Vagina (tissue), 2 donors: ENCODE measurements at regions not wholly inside any gene's neighbourhood (a gene's known extent, or its start where the extent isn't known, plus 50 kb on each side); places are given as distances from the start of the nearest gene placed in this dataset.

Experiments
- DNase-seq, 2 donors: peaks; one replicate each; pipeline ENCODE4 v3.0.0-alpha.2; 2017; ENCODE audit errors: extremely low spot score in 2 of 2
- H3K27ac ChIP-seq: fragments of 200-600 bp; sonication (generic); one replicate; pipeline ENCODE4 v1.5.1; 2019
- H3K27me3 ChIP-seq: fragments of 200-600 bp; sonication (generic); one replicate; pipeline ENCODE4 v1.5.1; 2019
- H3K36me3 ChIP-seq, 2 donors: fragments of 200-600 bp; sonication (generic); one replicate each; pipeline ENCODE4 v1.5.1; 2017 to 2019
- H3K4me1 ChIP-seq: fragments of 200-600 bp; sonication (generic); one replicate; pipeline ENCODE4 v1.5.1; 2019
- H3K4me3 ChIP-seq, 2 donors: fragments of 200-600 bp; sonication (generic); 1 replicate in 1 of 2; 2 replicates in 1 of 2; pipeline ENCODE4 v1.5.1; 2016 to 2019
- H3K9me3 ChIP-seq: fragments of 200-600 bp; sonication (generic); one replicate; pipeline ENCODE4 v1.5.1; 2019
- POLR2A ChIP-seq, 2 donors: fragments of 450-650 bp; IDR thresholded peaks; one replicate each; pipeline ENCODE4 v1.6.1; 2017; ENCODE audit warnings: antibody characterized with exemption in 2 of 2, mild to moderate bottlenecking in 2 of 2, moderate library complexity in 2 of 2
- POLR2AphosphoS5 ChIP-seq, 2 donors: sonication (generic); formaldehyde crosslinking; IDR thresholded peaks; one replicate each; pipeline ENCODE4 v1.9.0; 2017; ENCODE audit warnings: antibody characterized with exemption in 2 of 2, mild to moderate bottlenecking in 2 of 2, low read depth in 1 of 2; ENCODE audit not compliant: insufficient read depth in 1 of 2
- intact Hi-C: fragments of 100-400 bp; cut with DNase I; formaldehyde crosslinking; loops from one replicate; pipeline ENCODE4 v1.15.1; 2023
- TF ChIP-seq, protein P1 (sequence below), 3 experiments: fragments of 450-650 bp in 2 of 3; fragments of 200-600 bp in 1 of 3; sonication (generic) in 1 of 3; IDR thresholded peaks; one replicate each; pipeline ENCODE4 v1.5.1; 2017 to 2019; ENCODE audit warnings: antibody characterized with exemption in 3 of 3, mild to moderate bottlenecking in 2 of 3, moderate library complexity in 2 of 3

DNA sequence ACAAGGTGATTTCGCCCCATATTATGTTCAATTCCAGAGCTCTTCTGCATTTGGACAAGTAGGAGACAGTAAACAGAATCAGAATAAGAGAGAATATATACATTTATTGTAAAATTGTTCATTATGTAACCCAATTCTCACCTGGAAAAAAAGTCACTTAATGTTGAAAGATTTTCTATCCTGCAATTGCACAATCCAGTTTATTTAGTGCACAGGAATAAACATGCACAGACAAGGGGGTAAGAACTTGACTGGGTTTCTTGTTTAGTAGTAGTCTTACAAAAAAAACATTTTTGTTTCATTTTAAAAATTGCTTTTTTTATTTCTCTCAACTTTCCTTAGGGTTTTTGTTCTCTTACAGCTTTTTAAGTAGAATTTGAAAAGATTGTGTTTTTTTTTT, 126.6 kb downstream of the SAMD9 start:
- H3K4me1 ChIP-seq: no peaks in the 10 kb centered on the region
- DNase-seq: no peak
- H3K4me3 ChIP-seq: no peak overlapping the region
- no peak for TF ChIP-seq POLR2A (IDR thresholded peaks at IDR 0.05)
- TF ChIP-seq, protein P1, sequence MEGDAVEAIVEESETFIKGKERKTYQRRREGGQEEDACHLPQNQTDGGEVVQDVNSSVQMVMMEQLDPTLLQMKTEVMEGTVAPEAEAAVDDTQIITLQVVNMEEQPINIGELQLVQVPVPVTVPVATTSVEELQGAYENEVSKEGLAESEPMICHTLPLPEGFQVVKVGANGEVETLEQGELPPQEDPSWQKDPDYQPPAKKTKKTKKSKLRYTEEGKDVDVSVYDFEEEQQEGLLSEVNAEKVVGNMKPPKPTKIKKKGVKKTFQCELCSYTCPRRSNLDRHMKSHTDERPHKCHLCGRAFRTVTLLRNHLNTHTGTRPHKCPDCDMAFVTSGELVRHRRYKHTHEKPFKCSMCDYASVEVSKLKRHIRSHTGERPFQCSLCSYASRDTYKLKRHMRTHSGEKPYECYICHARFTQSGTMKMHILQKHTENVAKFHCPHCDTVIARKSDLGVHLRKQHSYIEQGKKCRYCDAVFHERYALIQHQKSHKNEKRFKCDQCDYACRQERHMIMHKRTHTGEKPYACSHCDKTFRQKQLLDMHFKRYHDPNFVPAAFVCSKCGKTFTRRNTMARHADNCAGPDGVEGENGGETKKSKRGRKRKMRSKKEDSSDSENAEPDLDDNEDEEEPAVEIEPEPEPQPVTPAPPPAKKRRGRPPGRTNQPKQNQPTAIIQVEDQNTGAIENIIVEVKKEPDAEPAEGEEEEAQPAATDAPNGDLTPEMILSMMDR (IDR thresholded peaks at IDR 0.05): no peak
- no peak for TF ChIP-seq POLR2AphosphoS5 (IDR thresholded peaks at IDR 0.05; ENCODE audit: insufficient read depth in 1 of 2, low read depth in 1 of 2)
- H3K27ac ChIP-seq: no peak overlapping the region
- no peaks in the 10 kb centered on the region for H3K36me3 ChIP-seq
- H3K27me3 ChIP-seq: no peaks in the 10 kb centered on the region
- intact Hi-C loops: no loop called here
- no peaks in the 10 kb centered on the region for H3K9me3 ChIP-seq

DNA sequence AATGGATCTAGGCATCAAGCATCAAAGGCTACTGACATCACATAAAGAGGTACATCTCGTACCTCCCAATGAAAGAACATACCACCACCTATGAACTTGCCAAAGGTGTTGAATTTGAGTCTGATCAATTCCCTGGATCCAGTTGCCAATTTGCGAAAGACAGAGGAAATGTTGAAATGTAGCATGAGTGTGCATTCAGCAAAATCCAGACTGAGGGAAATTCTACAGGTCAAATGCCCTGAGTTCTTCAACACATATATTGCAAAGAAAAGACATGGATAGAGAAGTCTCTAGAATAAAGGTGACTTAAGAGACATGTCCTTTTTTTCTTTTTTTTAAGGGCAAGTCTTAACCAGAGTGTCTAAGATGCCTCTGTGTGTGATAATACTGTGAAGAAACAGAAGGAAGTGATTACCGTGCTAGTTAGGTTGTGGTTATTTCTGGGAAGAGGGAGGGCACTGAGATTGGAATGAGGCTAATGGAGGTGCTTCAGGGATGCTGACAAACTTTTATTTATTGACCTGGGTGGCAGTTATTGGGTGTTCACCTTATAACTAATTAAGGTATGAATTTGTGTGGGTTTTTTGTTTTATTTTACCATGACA, 128.7 kb downstream of the SAMD9 start:
- Histone ChIP-seq H3K36me3 (no peaks in the 10 kb centered on the region), H3K27ac (no peak overlapping the region), H3K27me3 (no peaks in the 10 kb centered on the region), H3K4me1 (no peaks in the 10 kb centered on the region), H3K4me3 (no peak overlapping the region), H3K9me3 (no peaks in the 10 kb centered on the region)
- DNase-seq: no peak
- TF ChIP-seq POLR2AphosphoS5 (IDR thresholded peaks at IDR 0.05; ENCODE audit: insufficient read depth in 1 of 2, low read depth in 1 of 2) (no peak), POLR2A (IDR thresholded peaks at IDR 0.05) (no peak)
- TF ChIP-seq, protein P1 (IDR thresholded peaks at IDR 0.05): no peak
- intact Hi-C loops: no loop called here

DNA sequence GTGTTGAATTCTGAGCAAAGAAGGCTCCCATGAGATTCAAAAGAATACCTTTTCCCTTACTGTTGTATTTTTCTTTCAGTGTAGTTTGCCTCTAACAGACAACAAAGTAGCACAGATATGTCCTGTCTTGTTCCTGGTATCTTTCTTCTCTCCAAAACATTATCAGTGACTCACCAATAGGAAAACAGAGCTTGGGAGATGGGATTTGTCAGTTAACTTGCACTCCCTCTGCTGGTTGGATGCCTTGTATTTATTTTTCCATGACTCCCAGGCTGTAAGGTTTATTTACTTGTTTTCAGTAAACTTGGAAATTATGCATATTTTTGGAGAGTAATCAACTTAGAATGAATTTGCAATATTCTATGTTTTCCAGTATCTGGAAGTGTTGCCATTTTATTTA, 129.7 kb downstream of the SAMD9 start:
- DNase-seq: no peak

DNA sequence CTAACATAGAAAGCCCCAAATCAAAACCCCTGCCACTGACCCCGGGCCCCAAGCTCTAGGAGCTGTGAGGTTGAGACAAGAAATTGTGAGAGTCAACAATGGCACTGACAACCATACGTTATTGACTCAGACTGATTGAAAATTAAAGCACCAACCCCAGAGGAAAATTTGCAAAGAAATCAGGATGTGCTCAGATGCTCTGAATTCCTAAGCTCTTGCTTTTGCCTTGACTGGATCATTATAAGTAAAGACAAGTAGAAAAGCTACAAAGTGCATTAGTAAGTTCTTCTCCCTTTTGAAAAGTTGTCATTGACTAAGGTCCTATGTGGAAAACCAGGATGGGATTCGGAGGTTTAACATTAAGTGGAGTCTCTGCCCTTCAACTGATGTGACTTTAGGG, 130.2 kb downstream of the SAMD9 start:
- Histone ChIP-seq H3K4me3 (no peak overlapping the region), H3K4me1 (no peaks in the 10 kb centered on the region), H3K9me3 (no peaks in the 10 kb centered on the region), H3K27me3 (no peaks in the 10 kb centered on the region), H3K36me3 (no peaks in the 10 kb centered on the region), H3K27ac (no peak overlapping the region)
- no peak for DNase-seq
- intact Hi-C loops: no loop called here
- no peak for TF ChIP-seq POLR2A (IDR thresholded peaks at IDR 0.05)
- TF ChIP-seq, protein P1 (IDR thresholded peaks at IDR 0.05): no peak
- no peak for TF ChIP-seq POLR2AphosphoS5 (IDR thresholded peaks at IDR 0.05; ENCODE audit: insufficient read depth in 1 of 2, low read depth in 1 of 2)

More for the DNA sequence above, 129.7 kb downstream of the SAMD9 start:
- Histone ChIP-seq H3K4me1 (no peaks in the 10 kb centered on the region), H3K27ac (no peak overlapping the region), H3K9me3 (no peaks in the 10 kb centered on the region), H3K27me3 (no peaks in the 10 kb centered on the region), H3K36me3 (no peaks in the 10 kb centered on the region), H3K4me3 (no peak overlapping the region)
- intact Hi-C loops: no loop called here
- TF ChIP-seq, protein P1 (IDR thresholded peaks at IDR 0.05): peak in 2 of 3 experiments; percentile 34 to 43
- TF ChIP-seq POLR2A (IDR thresholded peaks at IDR 0.05): no peak
- no peak for TF ChIP-seq POLR2AphosphoS5 (IDR thresholded peaks at IDR 0.05; ENCODE audit: insufficient read depth in 1 of 2, low read depth in 1 of 2)

DNA sequence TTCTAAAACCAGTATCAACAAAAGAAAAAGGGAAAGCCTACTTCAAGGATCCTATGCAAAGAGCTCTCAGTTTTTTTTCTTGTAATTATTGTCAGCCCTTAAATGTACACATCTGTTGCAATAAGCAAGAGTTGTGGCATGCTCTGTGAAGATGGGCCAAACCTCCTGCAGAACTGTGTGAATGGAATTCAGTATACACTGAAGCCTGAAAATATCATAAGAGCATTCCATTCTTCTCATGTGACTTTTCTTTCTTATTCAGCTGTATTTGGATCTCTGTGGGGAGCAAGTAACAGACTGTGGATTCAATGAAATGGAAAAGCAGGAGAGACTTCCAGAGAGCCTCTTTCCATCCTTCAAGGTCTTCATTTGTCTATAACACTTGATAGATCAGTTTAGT, 130.7 kb downstream of the SAMD9 start:
- intact Hi-C loops: no loop called here
- no peaks in the 10 kb centered on the region for H3K9me3 ChIP-seq
- no peak overlapping the region for H3K4me3 ChIP-seq
- H3K4me1 ChIP-seq: no peaks in the 10 kb centered on the region
- H3K27ac ChIP-seq: no peak overlapping the region
- H3K36me3 ChIP-seq: no peaks in the 10 kb centered on the region
- no peaks in the 10 kb centered on the region for H3K27me3 ChIP-seq
- no peak for DNase-seq
- TF ChIP-seq, protein P1 (IDR thresholded peaks at IDR 0.05): no peak
- TF ChIP-seq POLR2AphosphoS5 (IDR thresholded peaks at IDR 0.05; ENCODE audit: insufficient read depth in 1 of 2, low read depth in 1 of 2): no peak
- TF ChIP-seq POLR2A (IDR thresholded peaks at IDR 0.05): no peak
